ENCODE measurements at regions not wholly inside any gene's neighbourhood (a gene's known extent, or its start where the extent isn't known, plus 50 kb on each side); places are given as distances from the start of the nearest gene placed in this dataset.
"Not testable (repeated sequence)": the region's sequence is repeated elsewhere in the genome, so short reads cannot be mapped to it uniquely, and the experiment has no call there.

DNA sequence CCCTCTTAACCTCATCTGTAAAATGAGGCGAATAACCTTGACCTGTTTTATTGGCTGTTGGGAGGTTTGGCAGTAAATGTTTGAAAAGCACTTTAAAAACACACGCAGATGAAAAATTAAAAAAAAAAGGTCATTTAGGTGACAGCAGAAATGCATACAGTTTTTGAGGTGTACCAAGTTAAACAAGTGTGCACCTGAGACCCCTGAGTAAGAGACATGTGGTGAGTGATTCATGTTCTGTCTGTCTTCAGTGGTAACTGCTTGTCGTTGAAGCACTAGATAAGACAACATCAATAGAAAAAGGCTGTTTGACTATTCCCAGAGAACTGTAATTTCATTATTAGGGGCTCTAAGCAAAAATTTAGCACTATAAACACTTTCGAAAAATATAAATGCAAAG, 608.4 kb upstream of the PITX2 start:
- DNase-seq (ENCODE audit: low read depth in 3 of 3, low spot score in 1 of 3) = no peak

DNA sequence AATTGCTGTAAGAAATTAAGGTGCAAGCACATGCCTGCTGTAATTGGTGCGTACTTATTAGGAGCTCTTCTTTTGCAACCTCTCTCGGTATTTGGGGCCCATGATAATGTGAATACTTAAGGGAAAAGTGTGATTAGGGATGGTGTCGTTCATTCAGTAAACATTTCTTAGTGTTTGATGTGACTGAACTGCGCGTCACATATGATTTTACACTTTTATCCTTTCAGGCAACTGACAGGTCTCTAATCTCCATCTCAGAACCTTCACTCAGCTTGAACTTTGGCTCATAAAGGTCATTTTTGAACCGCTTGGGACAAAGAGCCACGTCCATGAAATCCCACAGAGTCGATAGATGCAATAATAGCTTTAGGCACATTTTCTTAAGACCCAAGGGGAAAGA, 612.1 kb upstream of the PITX2 start:
- DNase-seq (ENCODE audit: low read depth in 3 of 3, low spot score in 1 of 3) = no peak

DNA sequence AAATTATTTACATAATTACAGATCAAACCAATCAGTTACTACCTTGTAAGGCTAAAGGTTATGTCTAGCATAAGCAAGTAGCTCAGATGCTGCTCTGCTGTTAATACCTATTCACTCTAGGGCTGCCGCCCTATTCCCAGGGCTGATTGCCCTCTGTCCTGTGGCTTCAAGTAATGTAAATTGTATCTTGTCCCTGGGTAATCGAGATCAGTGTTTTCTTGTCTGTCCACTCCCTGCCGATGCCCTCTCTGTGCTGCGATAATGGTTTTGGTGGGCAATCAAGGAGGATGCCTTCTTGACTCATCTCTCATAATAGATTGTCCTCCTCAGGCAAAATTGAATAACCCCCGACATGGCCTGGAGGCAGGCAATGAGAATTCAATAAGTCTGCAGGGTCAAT, 641.0 kb upstream of the PITX2 start:
- no peak for DNase-seq (ENCODE audit: low read depth in 3 of 3, low spot score in 1 of 3)

DNA sequence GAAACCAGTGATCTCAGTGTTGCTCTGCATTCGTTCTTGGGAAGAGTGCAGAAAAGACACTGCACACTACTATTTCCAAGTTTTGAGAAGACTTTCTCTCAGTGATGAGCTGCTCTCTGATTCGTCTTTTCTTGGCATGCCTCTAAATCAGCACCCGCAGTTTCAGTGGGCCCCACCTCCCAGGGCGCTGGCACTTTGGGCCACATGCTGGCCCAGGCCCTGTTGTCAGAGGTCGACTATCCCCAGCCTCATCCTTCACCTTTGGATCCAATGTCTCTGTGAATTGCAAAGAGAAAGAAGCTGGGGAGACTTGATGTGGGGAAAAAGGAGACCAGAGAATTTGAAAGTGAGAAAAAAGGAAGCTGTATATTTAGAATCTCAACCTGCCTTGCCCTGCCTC, 644.1 kb upstream of the PITX2 start:
- no peak for DNase-seq (ENCODE audit: low read depth in 3 of 3, low spot score in 1 of 3)

DNA sequence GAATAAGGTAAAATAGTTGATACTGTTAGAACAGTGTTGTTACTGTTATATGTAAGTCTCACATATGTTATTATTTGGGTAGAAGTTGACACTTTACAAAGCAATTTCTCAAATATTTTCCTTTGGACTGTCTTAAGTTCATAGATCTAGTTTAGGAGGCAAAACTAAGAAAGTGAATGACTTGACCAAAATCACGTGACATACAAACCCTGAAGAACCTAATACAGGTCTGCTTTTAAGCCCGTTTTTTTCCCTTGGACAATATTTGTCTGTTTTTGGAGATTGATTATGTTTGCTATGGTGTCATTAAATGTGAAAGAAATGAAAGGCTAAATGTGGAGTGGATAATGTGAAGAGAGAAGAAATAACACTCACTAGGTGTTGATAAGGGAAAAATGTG, 644.9 kb upstream of the PITX2 start:
- DNase-seq (ENCODE audit: low read depth in 3 of 3, low spot score in 1 of 3) = no peak

DNA sequence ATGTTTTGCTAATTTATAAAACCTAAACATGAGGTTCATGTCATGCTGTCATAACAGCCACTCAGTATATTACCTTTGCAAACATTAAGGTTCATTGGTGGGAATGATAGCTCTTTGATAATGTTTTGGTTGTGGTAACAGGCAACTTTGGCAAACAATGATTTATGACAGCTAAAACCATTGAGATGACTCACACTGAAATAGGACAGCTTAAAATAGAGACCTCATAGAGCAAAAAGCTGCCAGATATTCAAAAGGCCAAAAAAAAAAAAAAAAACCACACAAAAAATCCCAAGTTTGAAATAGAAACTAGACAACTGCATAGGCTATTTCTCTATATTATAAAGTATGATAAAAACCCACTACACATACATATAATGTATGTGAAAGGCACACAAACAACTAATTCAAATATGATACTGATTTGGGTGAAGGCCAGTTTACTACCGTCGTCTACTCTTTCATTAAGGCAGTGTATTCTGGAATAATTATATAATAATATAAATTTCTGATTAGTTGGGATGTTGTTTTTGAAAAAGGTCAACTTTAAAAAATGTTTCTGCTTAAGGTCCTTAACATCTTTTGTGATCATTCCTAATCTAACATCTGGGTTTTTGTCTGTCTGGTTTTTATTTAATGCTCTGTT, 646.0 kb upstream of the PITX2 start:
- DNase-seq (ENCODE audit: low read depth in 3 of 3, low spot score in 1 of 3) = no peak

DNA sequence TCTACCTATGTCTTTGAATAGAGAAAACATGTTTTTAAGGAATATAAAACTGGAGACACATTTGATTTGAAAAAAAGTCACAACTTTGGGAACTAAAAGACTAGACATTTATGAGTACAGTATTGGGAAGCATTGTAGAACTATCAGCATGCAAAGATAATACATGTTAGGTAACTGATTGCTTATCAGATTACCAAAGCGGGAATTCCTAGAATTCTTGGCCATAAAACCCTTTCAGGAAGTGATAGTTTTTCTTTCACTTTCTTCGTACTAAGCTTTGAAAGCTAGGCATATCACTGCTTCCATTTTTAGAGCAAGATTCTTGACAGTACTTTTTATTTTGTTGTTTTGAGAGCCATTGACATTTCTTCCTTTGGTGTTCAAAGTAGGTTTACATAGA, 646.6 kb upstream of the PITX2 start:
- no peak for DNase-seq (ENCODE audit: low read depth in 3 of 3, low spot score in 1 of 3)

DNA sequence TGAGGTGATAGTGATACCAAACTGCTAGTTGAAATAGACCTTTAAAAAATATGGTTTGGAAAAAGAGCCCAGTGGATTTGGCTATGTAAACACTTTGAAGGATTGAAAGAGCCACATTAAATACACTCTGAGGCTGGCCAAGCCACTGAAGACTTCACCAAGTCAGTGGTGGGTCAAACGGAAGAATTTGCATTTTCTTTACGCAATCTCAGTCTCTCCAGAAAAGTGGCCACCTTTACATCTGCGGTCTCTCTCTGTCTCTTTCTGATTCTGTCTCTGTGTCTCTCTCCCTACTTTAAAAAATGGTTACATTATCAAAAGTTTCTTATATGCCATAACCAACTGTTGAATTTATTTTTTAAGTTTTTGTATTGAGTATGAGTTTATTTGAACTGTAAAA, 651.2 kb upstream of the PITX2 start:
- DNase-seq (ENCODE audit: low read depth in 3 of 3, low spot score in 1 of 3) = no peak

DNA sequence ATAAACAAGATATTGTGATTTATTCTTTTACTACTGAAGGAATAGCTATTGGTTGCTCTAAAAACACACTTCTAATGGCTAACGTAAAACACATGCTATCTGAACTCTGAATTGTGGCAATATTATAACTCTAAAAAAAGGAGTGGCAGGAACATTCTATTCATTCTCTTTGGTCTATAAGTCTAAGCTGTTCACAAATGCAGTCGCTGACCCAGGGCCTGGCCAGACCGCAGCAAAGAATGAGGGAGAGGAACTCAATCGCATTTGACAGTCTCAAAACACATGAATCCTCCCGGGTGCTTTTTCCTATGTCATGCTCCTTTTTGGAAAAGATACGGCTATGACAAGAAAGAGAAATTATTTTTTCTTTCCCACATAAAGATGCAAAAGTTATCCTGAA, 651.6 kb upstream of the PITX2 start:
- DNase-seq (ENCODE audit: low read depth in 3 of 3, low spot score in 1 of 3) = no peak

DNA sequence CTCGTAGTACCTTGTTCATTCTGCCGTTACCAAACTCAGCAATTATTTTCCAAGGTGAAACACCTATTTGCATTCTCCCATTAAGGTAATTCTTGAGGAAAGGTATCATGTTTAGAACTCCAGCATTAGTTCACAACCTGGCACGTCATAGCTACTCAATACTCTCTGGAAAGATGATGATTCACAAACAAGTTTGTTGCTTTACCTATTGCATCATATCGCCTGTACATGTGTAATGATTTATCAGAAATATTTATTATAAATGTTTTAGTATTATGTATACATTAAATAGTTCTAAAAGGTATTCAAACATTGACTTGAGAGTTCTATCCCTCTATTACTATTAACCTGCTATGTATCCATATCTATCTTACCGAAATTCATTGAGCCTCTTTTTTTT, 658.3 kb upstream of the PITX2 start:
- no peak for DNase-seq (ENCODE audit: low read depth in 3 of 3, low spot score in 1 of 3)

DNA sequence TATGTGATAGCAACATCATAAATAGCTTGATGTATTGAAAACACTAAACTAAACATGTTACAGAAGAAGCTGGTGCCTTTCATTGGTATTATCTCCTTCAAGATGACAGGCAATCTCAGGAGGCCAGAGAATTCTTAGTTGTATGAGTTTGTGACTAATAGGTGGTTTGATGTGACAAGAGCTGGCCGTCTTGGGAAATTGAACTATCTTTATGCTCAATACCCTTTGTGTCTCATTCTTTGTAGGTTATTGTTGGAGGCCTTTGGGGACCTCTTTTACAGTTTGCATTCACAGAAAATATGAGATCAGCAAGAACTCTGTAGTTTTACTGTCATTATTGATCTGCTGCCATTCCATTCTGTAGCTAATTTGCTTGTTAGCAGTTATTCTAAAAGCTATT, 659.2 kb upstream of the PITX2 start:
- DNase-seq (ENCODE audit: low read depth in 3 of 3, low spot score in 1 of 3) = no peak

DNA sequence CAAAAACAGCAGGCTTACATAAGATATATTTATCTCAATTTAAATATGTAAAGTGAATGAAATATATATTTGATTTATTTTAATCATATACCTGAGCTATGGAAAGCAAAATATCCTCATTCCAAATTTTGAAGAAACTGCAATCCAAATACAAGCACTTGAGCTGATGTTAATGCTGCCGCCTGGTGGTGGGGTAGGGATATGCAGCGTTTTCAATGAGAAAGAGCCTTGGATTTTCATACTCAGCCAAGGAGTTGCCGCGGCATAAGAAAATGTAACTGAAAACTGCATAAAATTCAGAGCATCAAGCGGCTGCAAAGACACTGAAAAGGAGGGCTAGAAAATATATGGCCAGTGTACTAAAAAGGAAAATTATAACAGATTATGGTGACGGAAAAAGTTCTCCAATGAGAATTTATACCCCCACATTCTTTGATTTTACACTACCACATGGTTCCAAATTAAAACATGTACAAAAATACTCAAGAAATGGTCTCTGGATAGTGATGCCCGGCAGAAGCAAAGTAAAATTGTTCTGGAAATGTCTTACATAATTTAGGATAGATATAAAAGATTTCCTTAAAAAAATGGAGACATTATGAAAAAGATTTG, 660.3 kb upstream of the PITX2 start:
- DNase-seq (ENCODE audit: low read depth in 3 of 3, low spot score in 1 of 3) = peak in 1 of 3 donors; percentile 7

DNA sequence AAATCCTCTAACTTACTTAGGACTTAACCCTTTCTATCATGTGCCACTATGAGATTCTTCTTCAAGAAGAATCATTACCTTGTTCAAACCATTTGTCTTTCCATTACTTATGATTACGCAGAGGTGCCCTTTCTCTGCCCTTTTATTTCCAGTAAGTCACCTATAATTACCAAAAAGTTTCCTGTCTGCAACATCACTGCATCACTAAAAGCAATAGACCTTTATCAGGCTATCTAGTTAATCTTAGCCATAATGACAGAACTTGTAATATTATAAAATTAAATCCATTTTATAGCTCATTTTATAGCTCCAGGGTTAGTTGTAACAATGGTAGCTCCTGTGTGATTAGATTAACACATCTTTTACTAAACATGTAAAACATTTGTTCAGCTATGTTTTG, 673.6 kb upstream of the PITX2 start:
- no peak for DNase-seq (ENCODE audit: low read depth in 3 of 3, low spot score in 1 of 3)

DNA sequence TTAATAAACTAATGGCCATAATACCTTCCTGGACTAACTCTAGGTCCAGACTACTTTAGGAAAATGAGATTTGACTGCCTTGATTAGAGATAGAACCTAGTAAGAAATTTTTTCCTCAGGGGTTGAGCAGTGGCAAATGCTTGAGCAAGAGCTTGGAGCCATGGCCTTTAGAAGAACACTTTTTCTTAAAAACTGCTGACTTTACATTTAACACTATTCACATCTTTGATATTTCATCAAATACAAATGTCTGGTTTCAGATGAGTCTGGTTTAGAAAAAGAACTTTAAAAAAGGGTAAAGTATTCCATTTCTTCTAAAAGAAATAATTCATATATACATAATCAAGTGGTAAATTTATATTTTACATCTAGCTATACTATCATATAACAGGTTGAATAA, 680.9 kb upstream of the PITX2 start:
- DNase-seq (ENCODE audit: low read depth in 3 of 3, low spot score in 1 of 3) = no peak

DNA sequence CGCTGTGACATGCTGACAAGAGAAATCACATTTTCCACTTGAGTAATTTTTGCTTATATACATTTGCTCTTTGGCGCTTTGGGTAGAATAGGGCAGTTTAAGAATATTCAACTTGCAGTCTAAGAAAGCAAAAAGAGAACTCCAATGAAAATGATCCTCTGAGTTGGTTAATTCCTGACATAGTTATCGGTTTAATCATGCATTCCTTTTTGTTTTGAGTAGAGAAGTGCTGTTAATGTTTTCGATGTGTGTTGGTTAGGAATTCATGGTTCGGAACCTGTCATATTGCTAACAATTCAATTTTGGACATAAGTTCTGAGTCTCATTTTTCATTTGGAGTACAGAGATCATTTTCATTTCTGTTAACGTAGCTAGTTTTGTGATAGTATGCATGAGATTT, 700.6 kb upstream of the PITX2 start:
- DNase-seq (ENCODE audit: low read depth in 3 of 3, low spot score in 1 of 3) = no peak

DNA sequence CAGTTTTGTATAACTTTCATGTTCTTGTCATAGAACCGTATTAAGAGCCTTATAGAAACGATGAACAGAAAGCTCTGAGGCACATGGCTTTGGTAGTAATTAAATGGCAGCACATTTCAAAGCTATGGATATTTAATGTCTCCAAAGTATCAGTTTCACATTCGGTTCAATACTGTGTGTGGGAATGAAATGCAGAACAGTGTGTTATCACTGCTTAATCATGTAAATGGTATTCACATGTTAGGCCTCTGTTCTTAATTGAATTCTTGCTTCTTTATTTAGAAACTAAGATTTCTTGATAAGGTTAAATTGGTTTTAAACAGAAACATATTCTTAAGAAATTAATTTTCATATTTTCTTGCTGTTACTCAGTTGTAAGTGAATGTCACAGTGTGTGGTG, 701.0 kb upstream of the PITX2 start:
- DNase-seq (ENCODE audit: low read depth in 3 of 3, low spot score in 1 of 3) = no peak

DNA sequence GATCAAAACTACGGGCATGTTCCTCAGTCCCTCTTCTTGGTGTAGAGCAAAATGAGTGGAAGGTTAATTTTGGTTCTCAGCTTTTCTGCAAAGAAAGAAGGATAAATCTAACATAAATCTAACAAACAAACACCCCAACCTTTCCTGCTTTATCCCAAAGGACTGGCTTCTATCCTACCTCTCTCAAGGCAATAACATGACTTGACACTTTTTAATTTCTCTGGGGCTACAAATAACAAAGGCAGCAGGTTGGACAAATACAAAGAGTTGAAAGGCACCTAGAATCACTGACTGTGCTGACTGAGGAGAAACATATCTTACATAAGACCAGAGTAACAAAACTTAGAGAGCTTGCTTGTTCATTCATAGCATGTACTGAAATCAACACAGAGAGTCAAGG, 703.6 kb upstream of the PITX2 start:
- no peak for DNase-seq (ENCODE audit: low read depth in 3 of 3, low spot score in 1 of 3)

DNA sequence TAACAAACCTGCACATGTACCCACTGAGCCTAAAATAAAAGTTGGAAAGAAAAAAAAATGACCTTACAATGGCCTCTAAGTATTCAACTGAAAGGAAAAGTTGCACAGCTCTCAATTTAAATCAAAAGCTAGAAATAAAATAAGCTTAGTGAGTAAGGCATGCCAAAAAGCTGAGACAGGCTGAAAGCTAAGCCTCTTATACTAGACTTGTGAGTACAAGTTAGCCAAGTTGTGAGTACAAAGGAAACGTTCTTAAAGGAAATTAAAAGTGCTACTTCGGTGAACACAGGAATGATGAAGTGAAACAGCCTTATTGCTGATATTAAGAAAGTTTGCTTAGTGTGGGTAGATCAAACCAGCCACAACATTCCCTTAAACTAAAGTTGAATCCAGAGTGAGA, 707.9 kb upstream of the PITX2 start:
- DNase-seq (ENCODE audit: low read depth in 3 of 3, low spot score in 1 of 3) = no peak

DNA sequence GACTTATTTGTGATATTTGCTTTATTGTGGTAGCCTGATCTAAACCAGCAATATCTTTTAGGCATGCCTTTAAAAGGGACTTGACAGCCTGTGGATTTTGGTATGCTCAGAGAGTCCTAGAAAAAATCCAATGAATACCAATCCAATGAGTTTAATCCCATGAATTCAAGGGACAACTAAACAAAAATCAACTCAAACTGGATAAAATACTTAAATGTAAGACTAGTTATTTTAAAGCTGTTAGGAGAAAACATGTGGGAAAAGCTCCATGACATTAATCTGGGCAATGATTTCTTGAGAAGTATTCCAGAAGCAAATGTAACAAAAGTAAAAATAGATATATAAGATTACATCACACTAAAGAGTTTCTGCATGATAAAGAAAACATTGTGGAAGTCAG, 711.5 kb upstream of the PITX2 start:
- DNase-seq (ENCODE audit: low read depth in 3 of 3, low spot score in 1 of 3) = no peak

DNA sequence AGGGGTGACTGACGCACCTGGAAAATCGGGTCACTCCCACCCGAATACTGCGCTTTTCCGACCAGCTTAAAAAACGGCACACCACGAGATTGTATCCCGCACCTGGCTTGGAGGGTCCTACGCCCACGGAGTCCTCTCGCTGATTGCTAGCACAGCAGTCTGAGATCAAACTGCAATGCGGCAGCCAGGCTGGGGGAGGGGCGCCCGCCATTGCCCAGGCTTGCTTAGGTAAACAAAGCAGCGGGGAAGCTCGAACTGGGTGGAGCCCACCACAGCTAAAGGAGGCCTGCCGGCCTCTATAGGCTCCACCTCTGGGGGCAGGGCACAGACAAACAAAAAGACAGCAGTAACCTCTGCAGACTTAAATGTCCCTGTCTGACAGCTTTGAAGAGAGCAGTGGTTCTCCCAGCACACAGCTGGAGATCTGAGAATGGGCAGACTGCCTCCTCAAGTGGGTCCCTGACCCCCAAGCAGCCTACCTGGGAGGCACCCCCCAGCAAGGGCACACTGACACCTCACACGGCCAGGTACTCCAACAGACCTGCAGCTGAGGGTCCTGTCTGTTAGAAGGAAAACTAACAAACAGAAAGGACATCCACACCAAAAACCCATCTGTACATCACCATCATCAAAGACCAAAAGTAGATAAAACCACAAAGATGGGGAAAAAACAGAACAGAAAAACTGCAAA, 714.5 kb upstream of the PITX2 start:
- DNase-seq (ENCODE audit: low read depth in 3 of 3, low spot score in 1 of 3) = not testable (repeated sequence)

DNA sequence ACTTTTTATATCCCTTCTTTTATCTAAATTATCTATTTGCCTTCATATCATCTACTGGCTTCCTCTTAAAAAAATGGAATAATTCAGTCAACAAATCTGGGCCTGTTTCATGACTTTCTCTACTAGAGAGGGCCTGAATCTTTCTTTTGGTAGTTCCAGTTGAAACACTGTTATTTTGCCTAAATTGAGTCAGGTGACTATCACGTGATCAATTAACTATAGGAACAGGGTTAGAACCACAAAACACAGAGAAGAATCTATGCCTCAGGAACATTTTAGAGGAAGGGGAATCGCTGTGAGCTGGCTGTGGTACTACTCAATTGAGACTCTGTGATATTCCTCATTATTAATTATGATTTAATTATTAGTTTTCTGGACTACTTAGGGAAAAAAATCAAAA, 736.7 kb upstream of the PITX2 start:
- no peak for DNase-seq (ENCODE audit: low read depth in 3 of 3, low spot score in 1 of 3)

DNA sequence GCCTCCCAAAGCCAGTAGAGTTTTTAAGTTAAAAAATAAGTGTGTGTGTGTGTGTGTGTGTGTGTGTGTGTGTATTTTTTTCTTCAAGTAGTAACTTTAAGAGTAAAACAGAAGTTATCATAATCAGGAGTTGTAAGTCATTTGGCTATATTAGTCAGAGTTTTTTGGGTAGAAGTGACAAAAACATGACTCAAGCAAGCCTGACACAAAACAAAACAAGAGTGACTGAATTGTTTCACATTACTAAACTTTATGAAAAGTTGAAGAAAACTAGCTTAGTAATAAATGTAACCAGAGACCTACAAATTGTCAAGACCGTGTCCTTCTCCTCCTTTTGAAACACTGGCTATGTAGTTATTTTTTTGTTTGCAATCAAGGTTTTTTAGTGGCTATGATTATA, 738.0 kb upstream of the PITX2 start:
- no peak for DNase-seq (ENCODE audit: low read depth in 3 of 3, low spot score in 1 of 3)

DNA sequence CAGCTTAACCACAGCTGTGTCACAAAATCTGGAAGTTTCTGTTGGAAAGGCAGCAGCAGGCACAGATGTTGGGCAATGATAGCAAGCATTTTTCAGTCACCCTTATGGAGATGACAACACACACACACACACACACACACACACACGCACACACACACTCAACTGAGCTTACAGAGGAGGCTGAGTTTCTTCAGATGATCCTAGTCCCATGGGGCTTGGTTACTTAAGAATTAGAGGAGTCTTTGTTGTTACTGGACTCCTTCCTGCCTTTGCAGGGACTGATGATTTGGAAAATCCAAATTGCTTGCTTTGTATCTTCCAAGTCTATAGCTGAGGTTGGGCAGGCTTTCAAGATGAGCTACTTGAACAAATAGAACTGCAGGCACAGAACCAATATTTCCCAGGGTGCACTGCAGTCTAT, 740.1 kb upstream of the PITX2 start:
- DNase-seq (ENCODE audit: low read depth in 3 of 3, low spot score in 1 of 3) = no peak
